ENCODE measurements at regions not wholly inside any gene's neighbourhood (a gene's known extent, or its start where the extent isn't known, plus 50 kb on each side); places are given as distances from the start of the nearest gene placed in this dataset.

- no peaks in the 10 kb centered on the region for H3K36me3 ChIP-seq (ENCODE audit: control insufficient read depth, insufficient read depth, low read length)
- no peak for TF ChIP-seq CTCF (IDR thresholded peaks at IDR 0.05; ENCODE audit: insufficient read depth, low read length, severe bottlenecking)
- H3K4me3 ChIP-seq (ENCODE audit: low read depth, low read length) = no peak overlapping the region
- FAIRE-seq (no peak), DNase-seq (ENCODE audit: low read depth) (no peak)
- no peaks in the 10 kb centered on the region for H3K27me3 ChIP-seq (ENCODE audit: control insufficient read depth, insufficient read depth, low read length)
Observed at GRCh38 chrX:150198776-150199175, 164.3 kb upstream of the MAMLD1 start.

- Histone ChIP-seq H3K27me3 (ENCODE audit: control insufficient read depth, insufficient read depth, low read length) (no peaks in the 10 kb centered on the region), H3K36me3 (ENCODE audit: control insufficient read depth, insufficient read depth, low read length) (no peaks in the 10 kb centered on the region), H3K4me3 (ENCODE audit: low read depth, low read length) (no peak overlapping the region)
- no peak for TF ChIP-seq CTCF (IDR thresholded peaks at IDR 0.05; ENCODE audit: insufficient read depth, low read length, severe bottlenecking)
- no peak for FAIRE-seq
- DNase-seq (ENCODE audit: low read depth) = no peak
Observed at GRCh38 chrX:150199181-150199580, 163.9 kb upstream of the MAMLD1 start.

- no peak for FAIRE-seq
- TF ChIP-seq CTCF (IDR thresholded peaks at IDR 0.05; ENCODE audit: insufficient read depth, low read length, severe bottlenecking) = no peak
- H3K4me3 ChIP-seq (ENCODE audit: low read depth, low read length) = no peak overlapping the region
- no peaks in the 10 kb centered on the region for H3K27me3 ChIP-seq (ENCODE audit: control insufficient read depth, insufficient read depth, low read length)
- no peaks in the 10 kb centered on the region for H3K36me3 ChIP-seq (ENCODE audit: control insufficient read depth, insufficient read depth, low read length)
- DNase-seq (ENCODE audit: low read depth) = no peak
Observed at GRCh38 chrX:150199803-150200202, 163.3 kb upstream of the MAMLD1 start.

GRCh38 chrX:150200361-150200760 lies 162.8 kb upstream of the MAMLD1 start:
- H3K36me3 ChIP-seq (ENCODE audit: control insufficient read depth, insufficient read depth, low read length) = no peaks in the 10 kb centered on the region
- TF ChIP-seq CTCF (IDR thresholded peaks at IDR 0.05; ENCODE audit: insufficient read depth, low read length, severe bottlenecking) = no peak
- no peak for DNase-seq (ENCODE audit: low read depth)
- FAIRE-seq = no peak
- H3K4me3 ChIP-seq (ENCODE audit: low read depth, low read length) = no peak overlapping the region
- H3K27me3 ChIP-seq (ENCODE audit: control insufficient read depth, insufficient read depth, low read length) = no peaks in the 10 kb centered on the region

GRCh38 chrX:150200820-150201287 lies 162.3 kb upstream of the MAMLD1 start:
- no peaks in the 10 kb centered on the region for H3K36me3 ChIP-seq (ENCODE audit: control insufficient read depth, insufficient read depth, low read length)
- FAIRE-seq = peak; percentile 66
- TF ChIP-seq CTCF (IDR thresholded peaks at IDR 0.05; ENCODE audit: insufficient read depth, low read length, severe bottlenecking) = no peak
- H3K27me3 ChIP-seq (ENCODE audit: control insufficient read depth, insufficient read depth, low read length) = no peaks in the 10 kb centered on the region
- no peak overlapping the region for H3K4me3 ChIP-seq (ENCODE audit: low read depth, low read length)
- DNase-seq (ENCODE audit: low read depth) = peak; percentile 96

- FAIRE-seq (peak; percentile 23), DNase-seq (ENCODE audit: low read depth) (no peak)
- Histone ChIP-seq H3K4me3 (ENCODE audit: low read depth, low read length) (no peak overlapping the region), H3K36me3 (ENCODE audit: control insufficient read depth, insufficient read depth, low read length) (no peaks in the 10 kb centered on the region), H3K27me3 (ENCODE audit: control insufficient read depth, insufficient read depth, low read length) (no peaks in the 10 kb centered on the region)
- TF ChIP-seq CTCF (IDR thresholded peaks at IDR 0.05; ENCODE audit: insufficient read depth, low read length, severe bottlenecking) = no peak
Observed at GRCh38 chrX:150201391-150201790, 161.7 kb upstream of the MAMLD1 start.

Measured in bronchial epithelial cell (primary cell).